Mesenteric fat pad (tissue), 1 donor: ENCODE measurements at regions not wholly inside any gene's neighbourhood (a gene's known extent, or its start where the extent isn't known, plus 50 kb on each side); places are given as distances from the start of the nearest gene placed in this dataset.
A peak's percentile ranks its signal among the peaks of the same experiment; 100 is the strongest.
"Not testable (repeated sequence)": the region's sequence is repeated elsewhere in the genome, so short reads cannot be mapped to it uniquely, and the experiment has no call there.

Experiments used
- DNase-seq: peaks from one replicate; pipeline ENCODE4 v3.0.0-alpha.2; 2020; ENCODE audit warnings: low spot score
- donor health status: DM: yes; HTN: yes; CAD: no.

DNA sequence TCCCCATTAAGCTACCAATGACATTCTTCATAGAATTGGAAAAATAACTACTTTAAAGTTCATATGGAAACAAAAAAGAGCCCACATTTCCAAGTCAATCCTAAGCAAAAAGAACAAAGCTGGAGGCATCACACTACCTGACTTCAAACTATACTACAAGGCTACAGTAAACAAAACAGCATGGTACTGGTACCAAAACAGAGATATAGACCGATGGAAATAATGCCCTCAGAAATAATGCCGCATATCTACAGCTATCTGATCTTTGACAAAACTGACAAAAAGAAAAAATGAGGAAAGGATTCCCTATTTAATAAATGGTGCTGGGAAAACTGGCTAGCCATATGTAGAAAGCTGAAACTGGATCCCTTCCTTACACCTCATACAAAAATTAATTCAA, 1520.7 kb upstream of the TPTE start:
- DNase-seq: not testable (repeated sequence)

DNA sequence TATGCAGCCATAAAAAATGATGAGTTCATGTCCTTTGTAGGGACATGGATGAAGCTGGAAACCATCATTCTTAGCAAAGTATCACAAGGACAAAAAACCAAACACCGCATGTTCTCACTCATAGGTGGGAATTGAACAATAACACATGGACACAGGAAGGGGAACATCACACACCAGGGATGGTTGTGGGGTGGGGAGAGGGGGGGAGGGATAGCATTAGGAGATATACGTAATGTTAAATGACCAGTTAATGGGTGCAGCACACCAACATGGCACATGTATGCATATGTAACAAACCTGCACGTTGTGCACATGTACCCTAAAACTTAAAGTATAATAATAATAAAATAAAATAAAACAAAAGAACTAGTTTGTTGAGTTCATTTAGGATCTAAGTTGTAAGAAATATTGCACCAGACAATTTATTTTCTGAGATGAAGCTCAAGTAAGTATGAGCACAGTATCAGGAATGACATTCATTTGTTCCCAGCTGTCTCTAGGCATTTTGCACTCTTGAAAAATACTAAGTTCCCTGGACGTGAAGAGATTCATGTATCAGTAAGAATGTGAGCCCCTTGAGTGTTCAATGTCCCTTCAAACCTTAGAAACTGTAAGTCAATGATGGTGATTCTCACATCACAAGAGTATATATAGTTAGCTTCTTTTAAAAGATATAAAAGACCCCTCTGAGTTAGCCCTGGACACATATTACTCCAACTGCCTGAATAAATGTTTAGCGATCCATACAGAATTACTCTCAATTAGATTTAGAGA, 1519.3 kb upstream of the TPTE start:
- DNase-seq: not testable (repeated sequence)

DNA sequence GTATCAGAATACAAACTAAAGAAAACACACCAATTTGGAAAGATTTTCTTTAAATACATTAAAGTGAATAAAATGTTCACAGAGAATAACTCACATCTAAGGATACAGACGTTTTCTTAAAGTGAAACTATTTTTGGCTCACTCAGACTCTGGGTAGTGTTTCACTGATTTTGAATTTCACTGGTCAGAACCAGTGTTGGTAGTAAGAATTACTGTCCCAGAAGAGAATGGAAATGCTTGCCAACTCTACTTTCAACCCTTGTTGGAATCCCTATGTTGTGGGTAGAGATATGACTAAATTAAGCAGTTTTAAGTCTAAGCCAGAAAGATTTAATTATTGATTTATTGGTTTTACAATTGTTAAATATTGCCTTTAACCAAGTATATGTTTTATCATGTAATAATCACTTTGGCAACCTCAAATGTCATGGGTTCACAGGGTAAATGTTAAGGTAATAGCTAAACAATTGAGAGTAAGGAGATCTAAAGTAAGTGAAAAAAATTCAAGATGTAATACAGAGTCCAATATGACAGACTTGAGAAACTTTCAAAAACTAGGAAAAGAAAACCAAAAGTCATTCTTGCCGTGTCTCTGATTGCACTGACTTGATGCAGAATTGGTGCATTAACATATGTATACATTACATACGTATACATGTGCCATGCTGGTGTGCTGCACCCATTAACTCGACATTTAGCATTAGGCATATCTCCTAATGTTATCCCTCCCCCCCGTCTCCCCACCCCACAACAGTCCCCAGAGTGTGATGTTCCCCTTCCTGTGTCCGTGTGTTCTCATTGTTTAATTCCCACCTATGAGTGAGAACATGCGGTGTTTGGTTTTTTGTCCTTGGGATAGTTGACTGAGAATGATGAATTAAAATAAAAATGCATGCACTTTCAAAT, 1517.2 kb upstream of the TPTE start:
- not testable (repeated sequence) for DNase-seq

DNA sequence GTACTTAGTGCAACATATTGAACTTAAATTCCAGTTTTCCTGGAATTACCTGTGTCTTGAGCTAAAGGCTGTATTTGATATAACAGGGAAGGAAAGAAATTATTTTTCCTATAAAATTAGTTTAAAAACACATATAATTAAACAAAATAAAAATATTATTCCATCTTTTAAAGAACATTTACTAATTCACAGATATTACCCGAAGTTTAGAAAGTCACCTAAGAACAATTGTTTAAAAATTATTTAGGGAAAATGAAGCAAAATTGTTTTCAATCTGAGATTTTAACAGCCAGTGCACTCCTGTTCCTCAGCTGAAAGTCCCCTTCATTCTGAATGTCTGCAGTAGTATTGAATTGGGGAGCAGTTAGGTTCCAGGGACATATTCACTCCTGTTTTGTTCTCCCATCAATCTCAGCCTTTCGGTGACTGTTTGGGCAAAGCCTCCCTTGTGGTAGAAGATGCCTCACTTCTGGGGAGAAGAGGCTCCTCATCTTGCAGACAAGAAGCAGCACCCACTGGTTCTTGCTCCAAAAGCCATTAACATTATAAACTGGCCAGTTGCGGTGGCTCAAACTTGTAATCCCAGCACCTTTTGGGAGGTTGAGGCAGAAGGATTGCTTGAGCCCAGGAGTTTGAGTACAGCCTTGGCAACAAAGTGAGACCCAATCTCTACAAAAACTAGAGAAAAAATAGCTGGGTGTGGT, 1516.4 kb upstream of the TPTE start:
- DNase-seq: peak; percentile 89

DNA sequence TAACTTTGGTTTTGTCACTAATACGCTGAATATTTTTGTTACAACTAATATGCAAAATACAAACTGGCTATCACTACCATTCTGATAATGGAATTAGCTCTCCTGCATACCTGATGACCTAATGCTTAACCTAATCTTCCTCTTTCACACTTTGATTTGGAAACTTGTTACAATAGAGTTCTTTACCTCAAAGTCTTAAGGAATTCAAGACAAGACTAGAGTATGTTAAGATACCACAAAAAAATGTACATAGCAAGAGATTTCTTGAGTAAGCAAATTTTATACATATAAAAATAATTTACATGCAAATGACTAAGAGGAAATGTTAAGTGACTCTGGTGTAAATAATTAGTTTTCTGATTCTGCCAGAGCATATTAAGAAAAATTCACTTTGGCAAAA, 1515.7 kb upstream of the TPTE start:
- not testable (repeated sequence) for DNase-seq

DNA sequence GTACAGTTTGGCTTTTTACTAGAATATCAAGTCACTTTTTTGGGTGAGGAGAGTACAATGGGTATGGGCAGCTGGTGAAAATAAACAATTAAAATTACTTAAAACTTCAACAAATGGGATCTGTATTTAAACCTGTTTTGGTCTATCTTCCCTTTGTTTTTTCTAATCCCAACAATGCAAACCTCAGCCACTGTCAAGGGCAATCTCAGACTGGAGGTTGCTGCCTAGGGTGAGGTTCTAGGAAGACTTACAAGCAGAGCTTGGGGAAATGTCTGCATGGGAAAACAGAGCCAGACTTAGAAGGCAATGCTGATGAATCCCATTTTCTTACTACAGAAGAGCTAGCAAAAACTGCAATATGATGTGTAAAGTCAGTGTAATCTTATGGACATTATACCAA, 1515.3 kb upstream of the TPTE start:
- not testable (repeated sequence) for DNase-seq

DNA sequence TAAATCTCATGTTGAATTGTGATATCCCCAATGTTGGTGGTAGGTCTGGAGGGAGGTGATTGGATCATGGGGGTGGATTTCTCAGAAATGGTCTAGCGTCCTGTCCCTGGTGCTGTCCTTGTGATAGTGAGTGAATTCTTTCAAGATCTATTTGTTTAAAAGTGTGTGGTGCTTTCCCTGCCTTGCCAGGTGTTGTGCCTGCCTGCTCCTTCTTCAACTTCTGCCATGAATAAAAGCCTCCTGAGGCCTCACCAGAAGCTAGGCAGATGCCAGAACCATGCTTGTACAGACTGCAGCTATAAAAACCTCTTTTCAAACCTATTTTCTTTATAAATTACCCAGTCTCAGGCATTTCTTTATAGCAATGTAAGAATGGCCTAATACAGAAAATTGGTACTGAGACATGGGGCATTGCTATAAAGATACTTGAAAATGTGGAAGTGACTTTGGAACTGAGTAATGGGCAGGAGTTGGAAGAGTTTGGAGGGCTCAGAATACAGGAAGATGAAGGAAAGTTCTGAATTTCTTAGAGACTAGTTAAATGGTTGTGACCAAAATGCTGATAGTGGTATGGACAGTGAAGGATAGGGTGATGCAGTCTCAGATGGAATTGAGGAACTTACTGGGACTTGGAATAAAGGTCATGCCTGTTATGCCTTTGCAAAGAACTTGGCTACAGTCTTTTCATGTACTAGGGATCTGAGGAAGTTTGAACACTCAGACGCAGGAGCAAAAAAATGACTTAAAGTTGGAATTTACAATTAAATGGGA, 1514.6 kb upstream of the TPTE start:
- DNase-seq: not testable (repeated sequence)

DNA sequence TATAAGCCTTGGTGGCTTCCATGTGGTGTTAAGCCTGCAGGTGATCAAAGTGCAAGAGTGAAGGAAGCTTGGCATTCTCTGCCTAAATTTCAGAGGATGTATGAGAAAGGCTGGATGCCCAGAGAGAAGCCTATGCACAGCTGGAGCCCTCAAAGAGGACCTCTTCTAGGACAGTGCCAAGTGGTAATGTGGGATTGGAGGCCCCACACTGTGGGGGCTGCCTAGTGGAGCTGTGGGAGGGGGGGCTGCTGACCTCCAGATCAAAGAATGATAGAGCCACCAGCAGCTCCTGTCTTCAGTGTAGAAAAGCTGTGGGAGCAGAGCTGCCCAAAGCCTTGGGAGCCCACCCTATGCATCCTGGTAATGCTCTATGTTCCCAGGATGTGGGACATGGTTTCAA, 1512.7 kb upstream of the TPTE start:
- peak; percentile 91 for DNase-seq

DNA sequence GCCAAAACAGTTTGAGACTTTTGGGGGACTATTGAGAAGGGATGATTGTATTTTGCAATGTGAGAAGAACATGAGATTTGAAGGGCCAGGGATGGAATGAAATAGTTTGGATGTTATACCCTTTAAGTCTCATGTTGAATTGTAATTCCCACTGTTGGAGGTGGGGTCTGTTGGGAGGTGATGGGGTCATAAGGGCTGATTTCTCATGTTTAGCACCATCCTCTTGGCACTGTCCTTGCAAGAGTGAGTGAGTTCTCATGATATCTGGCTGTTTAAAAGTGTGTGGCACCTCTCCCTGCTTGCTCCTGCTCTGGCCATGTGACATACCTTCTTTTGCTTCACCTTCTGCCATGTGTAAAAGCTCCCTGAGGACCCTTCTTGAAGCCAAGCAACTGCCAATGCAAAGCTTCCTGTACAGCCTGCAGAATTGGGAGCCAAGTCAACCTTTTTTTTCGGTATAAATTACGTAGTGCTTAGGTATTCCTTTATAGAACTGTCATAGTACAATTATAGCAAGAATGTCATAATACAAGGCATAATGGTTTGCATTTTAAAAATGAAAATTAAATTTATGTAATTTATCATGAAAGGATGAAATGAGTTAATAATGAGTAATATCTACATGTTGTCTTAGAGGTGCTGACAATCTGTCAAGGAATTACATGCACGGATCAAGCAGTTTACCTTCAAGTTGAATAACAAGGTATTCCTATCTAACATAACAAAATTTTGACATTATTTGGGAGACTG, 1511.9 kb upstream of the TPTE start:
- not testable (repeated sequence) for DNase-seq

DNA sequence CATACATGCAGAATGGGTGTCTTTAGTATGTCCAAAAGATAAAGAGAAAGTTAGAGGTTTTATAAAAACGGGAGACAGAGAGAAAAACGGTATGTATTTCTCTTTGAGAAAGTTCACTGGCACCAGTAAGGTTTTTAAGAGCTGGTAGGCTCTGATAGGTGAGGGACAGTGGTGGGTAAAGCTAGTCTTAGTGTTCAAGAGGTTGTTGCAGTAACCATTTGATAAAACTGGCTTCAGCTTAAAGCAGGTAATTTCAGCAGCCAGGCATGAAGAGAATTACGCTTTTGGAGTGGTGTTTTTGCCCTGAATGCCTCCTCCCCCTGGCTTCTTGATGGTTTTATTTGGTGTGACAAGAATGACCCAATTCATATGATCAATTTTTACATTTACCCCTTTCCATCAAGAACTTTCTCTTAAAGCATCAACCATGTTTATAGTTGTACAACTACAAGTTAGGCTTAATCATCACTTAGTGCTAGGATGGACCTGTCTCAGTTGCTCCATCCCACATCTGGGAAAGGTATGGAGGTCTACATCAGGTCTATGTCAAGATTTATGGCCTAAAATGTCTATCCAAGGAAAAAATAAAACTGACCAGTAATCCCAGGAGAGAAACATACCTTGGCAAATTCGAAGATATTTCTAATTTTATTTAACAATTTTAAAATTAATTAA, 1511.1 kb upstream of the TPTE start:
- not testable (repeated sequence) for DNase-seq

DNA sequence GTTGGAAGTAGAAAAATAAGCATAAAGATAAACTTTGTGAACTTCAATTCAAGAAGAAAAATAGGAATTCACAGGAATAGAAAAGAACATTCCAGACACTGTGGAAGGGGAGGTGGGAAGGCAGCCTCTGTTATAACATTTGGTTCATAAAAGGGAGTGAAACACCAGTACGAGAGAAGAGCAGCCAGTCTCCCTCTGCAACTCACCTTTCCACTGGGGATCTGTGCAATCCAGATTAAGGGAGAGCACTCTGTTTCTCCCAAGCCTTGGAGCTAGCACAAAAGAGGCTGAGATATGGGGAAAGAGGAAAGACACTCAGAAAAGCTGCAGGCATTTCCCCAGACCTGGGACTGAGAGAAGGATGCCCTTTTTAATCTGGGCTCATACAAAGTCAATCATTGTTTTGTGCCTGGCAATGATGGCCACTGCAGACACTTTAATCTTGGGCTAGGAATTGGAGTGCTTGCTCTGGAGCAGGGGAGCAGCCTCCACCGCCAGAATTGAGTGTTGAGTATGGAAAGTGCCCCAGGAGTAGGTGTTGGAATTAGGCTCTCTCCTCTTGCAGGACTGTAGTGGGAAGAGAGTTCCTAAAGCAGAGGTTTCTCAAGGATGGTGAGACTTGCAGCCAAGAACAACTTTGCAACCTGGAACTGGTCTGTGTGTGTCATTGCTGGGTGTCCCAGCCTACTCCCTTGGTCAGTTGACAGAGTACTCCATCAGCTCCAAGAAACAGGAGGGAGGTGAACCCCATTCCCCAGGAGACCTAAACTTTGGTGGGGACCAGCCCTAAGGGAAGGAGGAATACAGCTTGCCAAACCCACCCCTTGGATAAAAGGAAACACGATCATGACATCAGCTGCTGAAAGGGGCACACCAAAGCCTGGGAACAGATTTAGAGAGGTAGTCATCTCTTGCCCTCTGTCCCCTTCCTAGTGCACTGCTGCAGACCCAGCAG, 1510.2 kb upstream of the TPTE start:
- peak; percentile 90 for DNase-seq

DNA sequence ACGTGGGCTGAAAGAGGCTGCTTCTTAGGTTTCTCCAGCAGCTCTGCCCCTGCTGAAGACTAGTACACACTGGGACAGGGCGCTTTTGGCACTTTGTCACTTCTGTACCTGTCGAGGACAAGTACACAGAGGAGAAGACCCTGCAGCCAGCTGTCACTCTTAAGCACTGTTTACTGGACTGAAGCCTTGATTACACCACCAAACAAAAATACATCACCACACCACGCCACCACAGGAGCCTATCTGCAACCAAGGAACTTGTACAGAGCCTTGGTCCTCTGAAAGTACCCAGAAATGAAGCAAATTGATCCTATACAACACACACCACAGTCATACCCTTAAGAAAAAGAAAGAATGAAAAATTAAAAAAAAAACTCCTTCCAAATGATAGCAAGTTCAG, 1509.5 kb upstream of the TPTE start:
- peak; percentile 85 for DNase-seq

DNA sequence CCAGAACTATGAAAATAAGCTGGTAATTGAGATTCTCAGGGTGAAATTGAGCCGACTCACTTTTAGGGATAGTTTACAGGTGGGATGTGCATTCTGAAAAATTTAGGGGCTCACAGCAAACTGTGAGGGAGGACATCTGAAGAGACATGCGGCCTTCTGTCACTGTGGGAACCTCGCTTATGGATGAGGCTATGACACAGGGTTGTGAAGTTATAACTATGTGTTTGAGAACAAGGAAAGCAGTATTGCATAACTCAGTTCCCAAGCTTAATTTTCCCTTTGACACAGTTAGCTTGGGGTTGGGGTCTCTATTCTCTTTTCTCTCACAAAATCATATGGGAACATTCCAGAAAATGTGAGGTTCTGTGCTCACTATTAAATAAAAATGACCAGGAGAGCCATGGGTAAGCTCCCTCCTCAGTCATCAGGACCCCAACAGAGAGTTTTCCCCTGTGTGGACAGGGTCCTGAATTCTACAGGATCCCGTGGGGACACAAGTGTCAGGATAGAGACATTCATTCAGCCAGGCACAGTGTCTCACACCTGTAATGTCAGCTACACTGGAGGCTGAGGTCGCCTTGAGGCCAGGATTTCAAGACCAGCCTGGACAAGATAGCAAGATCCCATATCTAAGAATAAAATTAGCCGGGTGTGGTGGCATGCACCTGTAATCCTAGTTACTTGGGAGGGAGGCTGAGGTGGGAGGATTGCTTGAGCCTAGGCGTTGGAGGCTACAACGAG, 1507.7 kb upstream of the TPTE start:
- DNase-seq: peak; percentile 90

DNA sequence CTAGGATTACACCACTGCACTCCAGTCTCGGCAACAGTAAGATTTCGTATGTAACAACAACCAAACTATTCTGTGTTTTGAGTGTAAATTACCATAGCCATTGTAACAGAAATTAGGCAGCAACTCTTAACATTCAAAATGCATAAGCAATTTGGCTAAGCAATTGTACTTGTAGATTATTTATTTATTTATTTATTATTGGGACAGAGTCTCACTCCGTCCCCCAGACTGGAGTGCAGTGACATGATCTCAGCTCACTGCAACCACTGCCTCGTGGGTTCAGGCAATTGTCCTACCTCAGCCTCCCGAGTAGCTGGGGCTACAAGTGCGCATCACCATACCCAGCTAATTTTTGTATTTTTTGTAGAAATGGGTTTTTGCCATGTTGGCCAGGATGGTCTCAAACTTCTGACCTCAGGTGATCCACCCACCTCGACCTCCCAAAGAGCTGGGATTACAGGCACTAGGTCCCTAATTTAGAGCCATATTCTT, 1507.1 kb upstream of the TPTE start:
- not testable (repeated sequence) for DNase-seq

DNA sequence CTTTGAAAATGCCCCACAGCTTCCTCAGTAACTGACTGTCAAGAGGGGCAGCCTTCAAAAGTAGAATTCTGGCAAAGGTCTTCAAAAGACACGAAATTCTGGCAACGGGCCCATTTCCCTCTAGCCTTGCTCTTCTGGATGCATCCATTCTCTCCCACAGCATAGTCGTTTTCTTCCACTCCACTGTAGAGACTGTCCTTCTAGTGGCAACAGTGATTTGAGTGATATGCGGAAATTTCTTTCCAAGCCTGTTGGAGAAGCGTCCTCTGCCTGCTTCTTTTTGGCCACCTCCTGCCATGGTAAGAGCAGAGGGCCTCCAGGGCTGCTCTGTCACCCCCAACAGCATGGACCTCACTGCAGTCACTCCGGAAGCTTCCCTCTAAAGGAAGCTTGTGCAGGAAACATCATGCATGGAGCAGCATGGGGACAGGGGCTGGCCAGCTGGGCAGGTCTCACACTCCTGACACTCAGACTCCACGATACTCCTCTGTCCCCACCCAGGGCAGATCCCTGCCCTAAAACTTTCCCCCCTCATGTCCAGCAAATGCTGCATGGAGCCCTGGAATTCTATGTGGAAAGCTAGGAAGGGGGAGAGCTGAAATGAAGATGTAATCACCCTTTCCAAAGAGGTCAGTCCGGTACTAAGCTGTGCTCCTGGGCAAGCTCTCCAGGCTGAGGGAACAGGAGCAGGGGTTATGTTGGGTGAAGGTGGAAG, 1505.7 kb upstream of the TPTE start:
- peak; percentile 90 for DNase-seq

DNA sequence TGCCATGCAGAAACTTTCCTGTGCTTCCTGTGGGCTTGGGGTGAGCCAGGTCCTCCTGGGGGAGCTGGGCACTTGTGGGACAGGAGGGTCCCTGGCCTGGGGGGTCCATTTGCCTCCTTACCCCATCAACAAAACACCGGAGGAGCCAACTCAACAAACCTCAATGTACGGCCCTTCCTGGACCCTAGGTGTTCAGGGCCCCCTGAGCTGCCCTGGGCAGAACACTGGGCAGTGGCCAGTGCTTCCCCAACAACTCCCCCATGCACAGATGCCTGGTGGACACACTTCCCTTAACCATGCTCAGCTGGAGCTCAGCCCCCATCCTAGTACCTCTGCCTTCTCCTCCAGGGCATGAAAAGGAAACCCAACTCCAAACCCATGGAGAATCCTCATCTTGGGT, 1504.2 kb upstream of the TPTE start:
- DNase-seq: not testable (repeated sequence)

DNA sequence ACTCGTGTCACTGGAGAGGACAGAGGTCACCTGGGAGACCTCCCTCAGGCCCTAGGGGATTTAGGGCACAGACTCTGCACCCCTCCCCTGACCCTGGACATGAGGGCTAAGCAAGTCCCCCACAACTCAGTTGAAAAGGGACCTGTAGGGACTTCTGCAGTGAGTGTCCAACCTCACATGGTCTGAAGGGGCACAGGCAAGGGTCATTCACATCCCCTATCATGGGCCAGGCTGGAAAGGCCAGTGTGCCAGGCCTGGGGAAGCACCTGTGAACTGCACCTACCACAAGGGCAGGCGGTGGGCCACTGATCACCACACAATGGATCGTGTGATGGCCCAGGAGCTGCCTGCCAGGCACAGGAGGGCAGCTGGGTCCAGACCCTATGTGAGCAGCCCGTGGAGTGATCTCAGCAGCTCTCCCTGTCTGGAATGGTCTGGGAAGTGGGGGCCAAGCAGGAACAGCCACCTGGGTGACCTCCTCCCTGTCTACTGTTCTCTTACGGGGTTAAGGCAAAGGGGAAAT, 1502.6 kb upstream of the TPTE start:
- DNase-seq: not testable (repeated sequence)
